Nephron progenitor cell (in vitro differentiated cells): ENCODE measurements at regions not wholly inside any gene's neighbourhood (a gene's known extent, or its start where the extent isn't known, plus 50 kb on each side); places are given as distances from the start of the nearest gene placed in this dataset.
A peak's percentile ranks its signal among the peaks of the same experiment; 100 is the strongest.

Experiments
- DNase-seq: peaks from one replicate; pipeline ENCODE4 v3.0.0; 2021
- H3K27ac Mint-ChIP-seq: 2 replicates; pipeline ENCODE4 v1.8.0; 2021; ENCODE audit warnings: mild to moderate bottlenecking, moderate library complexity, mixed read lengths
- H3K27me3 Mint-ChIP-seq: 2 replicates; pipeline ENCODE4 v1.8.0; 2021; ENCODE audit warnings: mild to moderate bottlenecking, low read depth, mixed read lengths; ENCODE audit not compliant: poor library complexity
- H3K36me3 Mint-ChIP-seq: 2 replicates; pipeline ENCODE4 v1.8.0; 2021; ENCODE audit warnings: low read depth, mixed read lengths
- H3K4me1 Mint-ChIP-seq: 2 replicates; pipeline ENCODE4 v1.8.0; 2021; ENCODE audit warnings: mixed read lengths
- H3K4me3 Mint-ChIP-seq: 2 replicates; pipeline ENCODE4 v1.8.0; 2021; ENCODE audit warnings: mild to moderate bottlenecking, moderate library complexity, mixed read lengths
- H3K9me3 Mint-ChIP-seq: 2 replicates; pipeline ENCODE4 v1.8.0; 2021; ENCODE audit warnings: mild to moderate bottlenecking, moderate library complexity, mixed read lengths
- CTCF ChIP-seq: fragments of 200-600 bp; sonication (generic); IDR thresholded peaks from 2 replicates; pipeline ENCODE4 v1.5.0; 2021; ENCODE audit warnings: antibody characterized with exemption

GRCh38 chr13:85040215-85040614, 759.0 kb downstream of the SLITRK6 start:
- Mint-ChIP-seq H3K9me3 (no peaks in the 10 kb centered on the region), H3K4me3 (no peak overlapping the region), H3K4me1 (no peaks in the 10 kb centered on the region), H3K36me3 (no peaks in the 10 kb centered on the region), H3K27ac (no peak overlapping the region), H3K27me3 (no peaks in the 10 kb centered on the region)
- TF ChIP-seq CTCF: no peak
- no peak for DNase-seq

- Mint-ChIP-seq H3K36me3 (no peaks in the 10 kb centered on the region), H3K4me1 (peaks cover 15% of the 10 kb centered on the region), H3K4me3 (peak overlapping the region; percentile 26), H3K9me3 (peaks cover 10% of the 10 kb centered on the region), H3K27ac (no peak overlapping the region), H3K27me3 (no peaks in the 10 kb centered on the region)
- no peak for TF ChIP-seq CTCF
- peak; percentile 13 for DNase-seq
Observed at GRCh38 chr13:85031771-85032170, 767.4 kb downstream of the SLITRK6 start.

GRCh38 chr13:85028035-85028434, 771.2 kb downstream of the SLITRK6 start:
- Mint-ChIP-seq H3K27ac (no peak overlapping the region), H3K36me3 (no peaks in the 10 kb centered on the region), H3K27me3 (no peaks in the 10 kb centered on the region), H3K4me3 (no peak overlapping the region), H3K4me1 (peaks cover 15% of the 10 kb centered on the region), H3K9me3 (peaks cover 19% of the 10 kb centered on the region)
- no peak for TF ChIP-seq CTCF
- no peak for DNase-seq

GRCh38 chr13:85019121-85019520, 780.1 kb downstream of the SLITRK6 start:
- Mint-ChIP-seq H3K27ac (no peak overlapping the region), H3K9me3 (peaks cover 5% of the 10 kb centered on the region), H3K4me3 (no peak overlapping the region), H3K36me3 (no peaks in the 10 kb centered on the region), H3K27me3 (no peaks in the 10 kb centered on the region), H3K4me1 (no peaks in the 10 kb centered on the region)
- DNase-seq: no peak
- TF ChIP-seq CTCF: no peak

- H3K4me1 Mint-ChIP-seq: no peaks in the 10 kb centered on the region
- H3K36me3 Mint-ChIP-seq: no peaks in the 10 kb centered on the region
- no peak for DNase-seq
- no peaks in the 10 kb centered on the region for H3K9me3 Mint-ChIP-seq
- H3K4me3 Mint-ChIP-seq: no peak overlapping the region
- no peaks in the 10 kb centered on the region for H3K27me3 Mint-ChIP-seq
- TF ChIP-seq CTCF: no peak
- no peak overlapping the region for H3K27ac Mint-ChIP-seq
Observed at GRCh38 chr13:85013006-85013405, 786.2 kb downstream of the SLITRK6 start.

GRCh38 chr13:85009447-85009846, 789.8 kb downstream of the SLITRK6 start:
- no peaks in the 10 kb centered on the region for H3K36me3 Mint-ChIP-seq
- no peak for DNase-seq
- no peak overlapping the region for H3K27ac Mint-ChIP-seq
- no peaks in the 10 kb centered on the region for H3K9me3 Mint-ChIP-seq
- H3K4me3 Mint-ChIP-seq: no peak overlapping the region
- no peaks in the 10 kb centered on the region for H3K27me3 Mint-ChIP-seq
- TF ChIP-seq CTCF: no peak
- H3K4me1 Mint-ChIP-seq: no peaks in the 10 kb centered on the region
